OCI-LY1 (cell line): ENCODE measurements at regions not wholly inside any gene's neighbourhood (a gene's known extent, or its start where the extent isn't known, plus 50 kb on each side); places are given as distances from the start of the nearest gene placed in this dataset.

Experiments
- H2AFZ ChIP-seq: fragments of 200-600 bp; sonication (generic), shearing (Covaris generic); 2 replicates; pipeline ENCODE4 v1.6.0; 2014; ENCODE audit warnings: antibody characterized with exemption, mild to moderate bottlenecking, low read length
- H3F3A ChIP-seq: fragments of 200-600 bp; sonication (generic), shearing (Covaris generic); 2 replicates; pipeline ENCODE4 v1.6.0; 2014; ENCODE audit warnings: mild to moderate bottlenecking, antibody characterized with exemption, low read length, moderate library complexity; ENCODE audit not compliant: insufficient read depth
- H3K27ac ChIP-seq: fragments of 200-600 bp; sonication (generic); 2 replicates; pipeline ENCODE4 v1.5.1; 2014; ENCODE audit warnings: low read length, mixed run types, mild to moderate bottlenecking, low read depth; ENCODE audit not compliant: poor library complexity, severe bottlenecking
- H3K27me3 ChIP-seq: fragments of 200-600 bp; sonication (generic); 2 replicates; pipeline ENCODE4 v1.6.0; 2014; ENCODE audit warnings: antibody characterized with exemption, mild to moderate bottlenecking, low read length, moderate library complexity; ENCODE audit not compliant: insufficient read depth
- H3K36me3 ChIP-seq: fragments of 200-600 bp; sonication (generic); 2 replicates; pipeline ENCODE4 v1.6.1; 2014; ENCODE audit warnings: mild to moderate bottlenecking, antibody characterized with exemption, low read length, moderate library complexity, mixed read lengths; ENCODE audit not compliant: insufficient read depth
- H3K4me1 ChIP-seq: fragments of 200-600 bp; sonication (generic); 2 replicates; pipeline ENCODE4 v1.5.1; 2014; ENCODE audit warnings: mild to moderate bottlenecking, low read length, moderate library complexity; ENCODE audit not compliant: insufficient read depth, severe bottlenecking
- H3K4me2 ChIP-seq: fragments of 200-600 bp; sonication (generic), shearing (Covaris generic); 2 replicates; pipeline ENCODE4 v1.6.1; 2014; ENCODE audit warnings: low read length
- H3K4me3 ChIP-seq: fragments of 200-600 bp; sonication (generic); 2 replicates; pipeline ENCODE4 v1.5.1; 2014; ENCODE audit warnings: low read length, low read depth, mild to moderate bottlenecking, mixed read lengths; ENCODE audit not compliant: poor library complexity, severe bottlenecking
- H3K79me2 ChIP-seq: fragments of 200-600 bp; shearing (Covaris generic); 2 replicates; pipeline ENCODE4 v1.6.1; 2016; ENCODE audit warnings: mixed run types, low read length, mixed read lengths; ENCODE audit not compliant: insufficient read depth
- H3K9ac ChIP-seq: fragments of 200-600 bp; sonication (generic), shearing (Covaris generic); 2 replicates; pipeline ENCODE4 v1.6.1; 2014; ENCODE audit warnings: mild to moderate bottlenecking, low read length, mixed read lengths
- H3K9me2 ChIP-seq: fragments of 200-600 bp; sonication (generic), shearing (Covaris generic); 2 replicates; pipeline ENCODE4 v1.6.1; 2014; ENCODE audit warnings: low read depth, mild to moderate bottlenecking, low read length, mixed read lengths
- H3K9me3 ChIP-seq: fragments of 200-600 bp; shearing (Covaris generic); 2 replicates; pipeline ENCODE4 v1.6.1; 2014; ENCODE audit warnings: low read length, mixed read lengths
- H4K20me1 ChIP-seq: fragments of 200-600 bp; sonication (generic), shearing (Covaris generic); 2 replicates; pipeline ENCODE4 v1.6.0; 2016; ENCODE audit warnings: mild to moderate bottlenecking, low read length; ENCODE audit not compliant: insufficient read depth
- EZH2 ChIP-seq: fragments of 200-600 bp; sonication (generic), shearing (Covaris generic); IDR thresholded peaks from 2 replicates; pipeline ENCODE4 v1.8.0; 2017; ENCODE audit warnings: borderline replicate concordance, mixed run types, mild to moderate bottlenecking, antibody characterized with exemption, low read length, moderate library complexity, mixed read lengths
- TF ChIP-seq, protein P1 (sequence below): fragments of 200-600 bp; sonication (generic), shearing (Covaris generic); IDR thresholded peaks from 2 replicates; pipeline ENCODE4 v1.5.1; 2017; ENCODE audit warnings: mild to moderate bottlenecking, antibody characterized with exemption, low read length, moderate library complexity, mixed read lengths

GRCh38 chrX:23592741-23593140 lies 74.6 kb upstream of the PRDX4 start:
- H3K27me3 ChIP-seq, result no peaks in the 10 kb centered on the region

DNA sequence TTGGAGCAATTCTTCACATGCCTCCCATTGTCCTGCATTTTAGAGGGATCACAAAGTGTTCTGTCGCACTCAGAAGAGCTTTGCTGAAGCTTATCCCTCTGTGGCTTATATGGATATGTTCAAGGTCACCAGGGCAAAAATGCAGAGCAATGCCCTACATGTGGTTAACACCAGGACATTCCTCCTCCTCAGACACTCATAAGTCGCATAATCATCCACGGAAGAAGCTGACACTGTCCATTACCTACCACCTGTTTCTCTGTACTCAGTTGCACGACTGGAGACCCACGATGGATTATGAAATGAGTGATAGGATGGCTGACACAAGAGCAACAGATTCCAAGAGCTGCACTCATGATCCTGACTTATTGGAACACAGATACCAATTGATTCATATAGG lies 68.7 kb upstream of the PRDX4 start:
- Histone ChIP-seq H3K79me2 (no peaks in the 10 kb centered on the region), H2AFZ (no peak overlapping the region), H4K20me1 (no peaks in the 10 kb centered on the region), H3K4me3 (no peak overlapping the region), H3K27me3 (no peaks in the 10 kb centered on the region), H3K9me3 (no peaks in the 10 kb centered on the region), H3K36me3 (no peaks in the 10 kb centered on the region), H3K9me2 (no peaks in the 10 kb centered on the region), H3K4me1 (no peaks in the 10 kb centered on the region), H3K27ac (no peak overlapping the region), H3K4me2 (no peak overlapping the region), H3F3A (no peaks in the 10 kb centered on the region), H3K9ac (no peak overlapping the region)
- no peak for TF ChIP-seq EZH2
- TF ChIP-seq, protein P1, sequence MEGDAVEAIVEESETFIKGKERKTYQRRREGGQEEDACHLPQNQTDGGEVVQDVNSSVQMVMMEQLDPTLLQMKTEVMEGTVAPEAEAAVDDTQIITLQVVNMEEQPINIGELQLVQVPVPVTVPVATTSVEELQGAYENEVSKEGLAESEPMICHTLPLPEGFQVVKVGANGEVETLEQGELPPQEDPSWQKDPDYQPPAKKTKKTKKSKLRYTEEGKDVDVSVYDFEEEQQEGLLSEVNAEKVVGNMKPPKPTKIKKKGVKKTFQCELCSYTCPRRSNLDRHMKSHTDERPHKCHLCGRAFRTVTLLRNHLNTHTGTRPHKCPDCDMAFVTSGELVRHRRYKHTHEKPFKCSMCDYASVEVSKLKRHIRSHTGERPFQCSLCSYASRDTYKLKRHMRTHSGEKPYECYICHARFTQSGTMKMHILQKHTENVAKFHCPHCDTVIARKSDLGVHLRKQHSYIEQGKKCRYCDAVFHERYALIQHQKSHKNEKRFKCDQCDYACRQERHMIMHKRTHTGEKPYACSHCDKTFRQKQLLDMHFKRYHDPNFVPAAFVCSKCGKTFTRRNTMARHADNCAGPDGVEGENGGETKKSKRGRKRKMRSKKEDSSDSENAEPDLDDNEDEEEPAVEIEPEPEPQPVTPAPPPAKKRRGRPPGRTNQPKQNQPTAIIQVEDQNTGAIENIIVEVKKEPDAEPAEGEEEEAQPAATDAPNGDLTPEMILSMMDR, result no peak

More at GRCh38 chrX:23592741-23593140, 74.6 kb upstream of the PRDX4 start:
- Histone ChIP-seq H3K4me3 (no peak overlapping the region), H2AFZ (no peak overlapping the region), H3K4me1 (no peaks in the 10 kb centered on the region), H3K9me2 (no peaks in the 10 kb centered on the region), H4K20me1 (no peaks in the 10 kb centered on the region), H3F3A (no peaks in the 10 kb centered on the region), H3K9me3 (no peaks in the 10 kb centered on the region), H3K27ac (no peak overlapping the region), H3K36me3 (no peaks in the 10 kb centered on the region), H3K4me2 (no peak overlapping the region), H3K79me2 (no peaks in the 10 kb centered on the region), H3K9ac (no peak overlapping the region)
- TF ChIP-seq EZH2, result no peak
- TF ChIP-seq, protein P1, result no peak

DNA sequence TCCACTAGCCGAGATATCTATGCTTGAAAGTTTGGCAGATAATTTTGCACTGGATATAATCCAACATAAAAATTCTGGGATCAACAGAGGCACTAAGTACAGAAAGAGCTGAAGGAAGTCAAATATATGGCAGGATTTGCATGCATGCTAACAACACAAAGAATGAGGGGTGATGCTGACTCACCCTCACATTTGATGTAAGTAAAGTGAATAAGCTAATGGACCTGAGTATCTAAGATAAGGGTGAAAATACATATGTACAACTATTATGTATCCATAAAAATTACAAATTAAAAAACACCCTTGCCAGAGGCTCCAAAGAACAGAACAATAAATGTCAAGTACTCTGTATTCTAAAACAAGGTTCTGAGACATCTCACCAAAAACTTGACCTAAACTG lies 63.8 kb upstream of the PRDX4 start:
- Histone ChIP-seq H3K27me3 (no peaks in the 10 kb centered on the region), H3F3A (no peaks in the 10 kb centered on the region), H3K4me3 (no peak overlapping the region), H4K20me1 (no peaks in the 10 kb centered on the region), H2AFZ (no peak overlapping the region), H3K36me3 (no peaks in the 10 kb centered on the region), H3K4me2 (no peak overlapping the region), H3K9me3 (no peaks in the 10 kb centered on the region), H3K9me2 (no peaks in the 10 kb centered on the region), H3K79me2 (no peaks in the 10 kb centered on the region), H3K9ac (no peak overlapping the region), H3K27ac (no peak overlapping the region), H3K4me1 (no peaks in the 10 kb centered on the region)
- TF ChIP-seq, protein P1, result no peak
- no peak for TF ChIP-seq EZH2
